ENCODE measurements at regions not wholly inside any gene's neighbourhood (a gene's known extent, or its start where the extent isn't known, plus 50 kb on each side); places are given as distances from the start of the nearest gene placed in this dataset.

- H3K9me3 ChIP-seq (ENCODE audit: severe bottlenecking), result no peaks in the 10 kb centered on the region
- TF ChIP-seq, protein P1, sequence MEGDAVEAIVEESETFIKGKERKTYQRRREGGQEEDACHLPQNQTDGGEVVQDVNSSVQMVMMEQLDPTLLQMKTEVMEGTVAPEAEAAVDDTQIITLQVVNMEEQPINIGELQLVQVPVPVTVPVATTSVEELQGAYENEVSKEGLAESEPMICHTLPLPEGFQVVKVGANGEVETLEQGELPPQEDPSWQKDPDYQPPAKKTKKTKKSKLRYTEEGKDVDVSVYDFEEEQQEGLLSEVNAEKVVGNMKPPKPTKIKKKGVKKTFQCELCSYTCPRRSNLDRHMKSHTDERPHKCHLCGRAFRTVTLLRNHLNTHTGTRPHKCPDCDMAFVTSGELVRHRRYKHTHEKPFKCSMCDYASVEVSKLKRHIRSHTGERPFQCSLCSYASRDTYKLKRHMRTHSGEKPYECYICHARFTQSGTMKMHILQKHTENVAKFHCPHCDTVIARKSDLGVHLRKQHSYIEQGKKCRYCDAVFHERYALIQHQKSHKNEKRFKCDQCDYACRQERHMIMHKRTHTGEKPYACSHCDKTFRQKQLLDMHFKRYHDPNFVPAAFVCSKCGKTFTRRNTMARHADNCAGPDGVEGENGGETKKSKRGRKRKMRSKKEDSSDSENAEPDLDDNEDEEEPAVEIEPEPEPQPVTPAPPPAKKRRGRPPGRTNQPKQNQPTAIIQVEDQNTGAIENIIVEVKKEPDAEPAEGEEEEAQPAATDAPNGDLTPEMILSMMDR (IDR thresholded peaks at IDR 0.05; ENCODE audit: poor library complexity, severe bottlenecking), result no peak
- no peaks in the 10 kb centered on the region for H3K36me3 ChIP-seq (ENCODE audit: low read depth)
- H3K4me1 ChIP-seq (ENCODE audit: insufficient read depth, poor library complexity, severe bottlenecking), result no peaks in the 10 kb centered on the region
- no peak overlapping the region for H3K4me3 ChIP-seq (ENCODE audit: severe bottlenecking)
- no peak for ATAC-seq (ENCODE audit: low read depth)
- DNase-seq (ENCODE audit: low spot score), result no peak
- no peak overlapping the region for H3K27ac ChIP-seq (ENCODE audit: poor library complexity, severe bottlenecking)
- no peaks in the 10 kb centered on the region for H3K27me3 ChIP-seq (ENCODE audit: insufficient read depth, poor library complexity, severe bottlenecking)
Measured at GRCh38 chr10:107415446-107415845, 250.9 kb upstream of the SORCS1 start.

- no peak overlapping the region for H3K27ac ChIP-seq (ENCODE audit: poor library complexity, severe bottlenecking)
- H3K36me3 ChIP-seq (ENCODE audit: low read depth), result no peaks in the 10 kb centered on the region
- H3K9me3 ChIP-seq (ENCODE audit: severe bottlenecking), result no peaks in the 10 kb centered on the region
- H3K4me3 ChIP-seq (ENCODE audit: severe bottlenecking), result no peak overlapping the region
- ATAC-seq (ENCODE audit: low read depth), result no peak
- no peaks in the 10 kb centered on the region for H3K27me3 ChIP-seq (ENCODE audit: insufficient read depth, poor library complexity, severe bottlenecking)
- H3K4me1 ChIP-seq (ENCODE audit: insufficient read depth, poor library complexity, severe bottlenecking), result no peaks in the 10 kb centered on the region
- no peak for DNase-seq (ENCODE audit: low spot score)
- TF ChIP-seq, protein P1 (IDR thresholded peaks at IDR 0.05; ENCODE audit: poor library complexity, severe bottlenecking), result no peak
Measured at GRCh38 chr10:107413971-107414370, 249.5 kb upstream of the SORCS1 start.

DNA sequence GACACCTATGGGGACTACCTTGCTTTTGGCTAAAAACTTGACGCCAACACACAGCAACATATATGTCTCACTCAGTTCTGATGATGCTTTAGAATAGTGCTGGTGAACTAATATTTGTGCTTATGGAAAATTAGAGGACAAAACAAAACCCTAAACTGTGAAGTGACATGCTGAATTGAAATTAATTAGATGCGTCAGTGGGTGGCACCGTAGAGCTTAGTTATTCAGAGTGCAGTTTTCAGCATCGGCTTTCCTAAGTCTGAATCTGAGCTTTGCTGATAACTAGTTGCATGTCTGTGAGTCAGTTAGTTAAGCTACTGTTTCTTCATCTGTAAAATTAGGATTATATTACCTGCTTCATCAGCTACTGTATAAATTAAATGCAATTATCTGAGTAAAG, 245.0 kb upstream of the SORCS1 start:
- DNase-seq (ENCODE audit: low spot score) (no peak), ATAC-seq (ENCODE audit: low read depth) (peak; percentile 67; the same call in 2 of the 3 replicates)
- H3K4me3 ChIP-seq (ENCODE audit: severe bottlenecking), result no peak overlapping the region
- no peaks in the 10 kb centered on the region for H3K4me1 ChIP-seq (ENCODE audit: insufficient read depth, poor library complexity, severe bottlenecking)
- H3K27ac ChIP-seq (ENCODE audit: poor library complexity, severe bottlenecking), result no peak overlapping the region
- H3K36me3 ChIP-seq (ENCODE audit: low read depth), result no peaks in the 10 kb centered on the region
- TF ChIP-seq, protein P1 (IDR thresholded peaks at IDR 0.05; ENCODE audit: poor library complexity, severe bottlenecking), result peak; percentile 58
- no peaks in the 10 kb centered on the region for H3K9me3 ChIP-seq (ENCODE audit: severe bottlenecking)
- no peaks in the 10 kb centered on the region for H3K27me3 ChIP-seq (ENCODE audit: insufficient read depth, poor library complexity, severe bottlenecking)

DNA sequence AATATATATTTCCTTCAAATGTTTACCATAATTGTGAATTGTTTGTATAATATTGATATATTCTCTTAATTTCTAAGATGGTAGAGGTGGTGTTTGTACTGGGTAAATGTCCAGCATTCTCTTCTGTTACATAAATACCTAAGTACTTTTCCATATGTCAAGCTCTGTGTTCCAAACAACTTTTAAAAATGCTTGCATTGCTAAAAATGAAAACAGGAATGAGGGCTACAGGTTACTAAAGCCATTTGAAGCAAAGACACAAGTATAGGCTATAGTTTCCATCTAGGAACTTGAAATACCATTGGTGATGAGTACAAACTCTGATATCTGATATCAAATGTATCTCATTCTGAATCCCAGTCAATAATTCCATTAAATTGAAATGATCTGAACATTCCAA, 233.6 kb upstream of the SORCS1 start:
- H3K9me3 ChIP-seq (ENCODE audit: severe bottlenecking), result no peaks in the 10 kb centered on the region
- ATAC-seq (ENCODE audit: low read depth), result no peak
- DNase-seq (ENCODE audit: low spot score), result no peak
- no peak overlapping the region for H3K27ac ChIP-seq (ENCODE audit: poor library complexity, severe bottlenecking)
- no peaks in the 10 kb centered on the region for H3K36me3 ChIP-seq (ENCODE audit: low read depth)
- TF ChIP-seq, protein P1 (IDR thresholded peaks at IDR 0.05; ENCODE audit: poor library complexity, severe bottlenecking), result no peak
- H3K4me3 ChIP-seq (ENCODE audit: severe bottlenecking), result no peak overlapping the region
- no peaks in the 10 kb centered on the region for H3K27me3 ChIP-seq (ENCODE audit: insufficient read depth, poor library complexity, severe bottlenecking)
- H3K4me1 ChIP-seq (ENCODE audit: insufficient read depth, poor library complexity, severe bottlenecking), result no peaks in the 10 kb centered on the region

GRCh38 chr10:107391901-107392300, 227.4 kb upstream of the SORCS1 start:
- Histone ChIP-seq H3K36me3 (ENCODE audit: low read depth) (no peaks in the 10 kb centered on the region), H3K9me3 (ENCODE audit: severe bottlenecking) (no peaks in the 10 kb centered on the region), H3K27ac (ENCODE audit: poor library complexity, severe bottlenecking) (no peak overlapping the region), H3K4me3 (ENCODE audit: severe bottlenecking) (no peak overlapping the region), H3K27me3 (ENCODE audit: insufficient read depth, poor library complexity, severe bottlenecking) (peaks cover 8% of the 10 kb centered on the region), H3K4me1 (ENCODE audit: insufficient read depth, poor library complexity, severe bottlenecking) (no peaks in the 10 kb centered on the region)
- ATAC-seq (ENCODE audit: low read depth) (no peak), DNase-seq (ENCODE audit: low spot score) (no peak)
- TF ChIP-seq, protein P1 (IDR thresholded peaks at IDR 0.05; ENCODE audit: poor library complexity, severe bottlenecking), result no peak
